ENCODE measurements at regions not wholly inside any gene's neighbourhood (a gene's known extent, or its start where the extent isn't known, plus 50 kb on each side); places are given as distances from the start of the nearest gene placed in this dataset.

DNA sequence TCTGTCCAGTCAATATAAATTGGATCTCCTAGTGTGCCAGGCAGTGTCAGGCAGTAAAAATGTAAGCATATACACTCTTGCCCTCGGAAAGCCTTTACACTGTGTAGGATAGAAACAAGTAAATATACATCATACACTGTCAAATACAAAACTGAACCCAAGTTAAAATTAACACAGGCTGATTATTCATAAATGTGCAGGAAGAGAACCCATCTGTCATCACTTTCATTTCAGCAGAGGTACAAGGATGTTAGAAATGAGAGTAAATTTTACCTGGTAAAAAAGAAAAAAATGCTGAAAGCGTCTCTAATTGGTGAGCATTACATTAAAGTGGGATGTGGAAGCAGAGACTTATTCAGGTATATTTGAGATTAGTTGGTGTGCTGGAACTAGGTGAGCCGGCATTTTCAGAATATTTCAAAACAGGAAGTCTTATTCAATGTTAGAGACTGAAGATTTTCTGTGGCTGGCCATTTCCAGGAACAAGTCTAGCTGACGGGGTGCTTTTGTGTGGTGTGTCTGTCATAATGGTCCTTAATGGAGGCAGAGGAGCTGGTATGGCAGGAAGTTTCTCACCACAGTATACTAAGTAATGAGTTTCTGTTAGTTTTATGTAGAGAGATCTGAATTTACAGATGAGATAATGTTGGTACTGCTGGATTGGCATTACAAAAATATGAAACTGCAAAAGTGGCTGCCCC, 192.6 kb downstream of the CASP12 start:
- in situ Hi-C loops (cut with MboI; ENCODE audit: low sequenced_read_pairs in 4 of 4) (no loop called here), intact Hi-C loops (cut with DNase I; ENCODE audit: low total_unique reads) (no loop called here)
- no peaks in the 10 kb centered on the region for H3K27me3 ChIP-seq
- no peak overlapping the region for H3K4me3 ChIP-seq
- no peaks in the 10 kb centered on the region for H3K9me3 ChIP-seq
- H3K36me3 ChIP-seq: no peaks in the 10 kb centered on the region
- TF ChIP-seq POLR2A (IDR thresholded peaks at IDR 0.05) (no peak), CTCF (IDR thresholded peaks at IDR 0.05 in 4 of 5, conservative IDR thresholded peaks at IDR 0.05 in 1 of 5) (no peak)
- ATAC-seq: peak; percentile 30
- DNase-seq: peak; percentile 15 to 26
- no peaks in the 10 kb centered on the region for H3K4me1 ChIP-seq
- H3K27ac ChIP-seq: no peak overlapping the region

DNA sequence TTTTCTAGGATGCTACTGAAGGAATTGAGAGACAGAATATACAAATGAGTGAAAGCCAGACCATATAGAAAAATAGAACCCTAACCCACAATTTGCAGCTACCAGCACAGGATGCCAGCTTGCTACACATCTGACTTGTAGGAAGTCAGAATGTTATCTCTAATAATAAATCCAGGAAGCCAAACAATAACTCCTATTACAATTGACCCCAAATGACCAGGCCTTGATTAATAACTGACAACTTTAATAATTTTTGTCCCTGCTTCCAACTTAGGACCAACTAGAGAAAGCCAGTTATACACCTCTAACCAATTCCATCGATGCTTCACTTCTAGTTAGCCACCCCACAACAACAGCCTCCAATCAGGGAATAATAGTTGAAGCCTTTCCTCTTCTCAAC, 193.4 kb downstream of the CASP12 start:
- no peak overlapping the region for H3K27ac ChIP-seq
- DNase-seq (no peak), ATAC-seq (no peak)
- no peak overlapping the region for H3K4me3 ChIP-seq
- H3K4me1 ChIP-seq: no peaks in the 10 kb centered on the region
- no peaks in the 10 kb centered on the region for H3K36me3 ChIP-seq
- H3K9me3 ChIP-seq: no peaks in the 10 kb centered on the region
- TF ChIP-seq CTCF (IDR thresholded peaks at IDR 0.05 in 4 of 5, conservative IDR thresholded peaks at IDR 0.05 in 1 of 5) (no peak), POLR2A (IDR thresholded peaks at IDR 0.05) (no peak)
- in situ Hi-C loops (cut with MboI; ENCODE audit: low sequenced_read_pairs in 4 of 4) (no loop called here), intact Hi-C loops (cut with DNase I; ENCODE audit: low total_unique reads) (no loop called here)
- no peaks in the 10 kb centered on the region for H3K27me3 ChIP-seq

- in situ Hi-C loops (cut with MboI; ENCODE audit: low sequenced_read_pairs in 4 of 4) (no loop called here), intact Hi-C loops (cut with DNase I; ENCODE audit: low total_unique reads) (no loop called here)
- Histone ChIP-seq H3K9me3 (no peaks in the 10 kb centered on the region), H3K4me3 (no peak overlapping the region), H3K27me3 (no peaks in the 10 kb centered on the region), H3K4me1 (no peaks in the 10 kb centered on the region), H3K36me3 (no peaks in the 10 kb centered on the region), H3K27ac (no peak overlapping the region)
- ATAC-seq (no peak), DNase-seq (no peak)
- TF ChIP-seq POLR2A (IDR thresholded peaks at IDR 0.05) (no peak), CTCF (IDR thresholded peaks at IDR 0.05 in 4 of 5, conservative IDR thresholded peaks at IDR 0.05 in 1 of 5) (no peak)
These were observed 194.0 kb downstream of the CASP12 start for GRCh38 chr11:104704146-104704830.

GRCh38 chr11:104700609-104701008, 197.7 kb downstream of the CASP12 start:
- Histone ChIP-seq H3K36me3 (no peaks in the 10 kb centered on the region), H3K27ac (no peak overlapping the region), H3K27me3 (no peaks in the 10 kb centered on the region), H3K4me1 (no peaks in the 10 kb centered on the region), H3K4me3 (no peak overlapping the region), H3K9me3 (no peaks in the 10 kb centered on the region)
- ATAC-seq: no peak
- no peak for DNase-seq
- intact Hi-C loops (cut with DNase I; ENCODE audit: low total_unique reads) (no loop called here), in situ Hi-C loops (cut with MboI; ENCODE audit: low sequenced_read_pairs in 4 of 4) (no loop called here)
- TF ChIP-seq POLR2A (IDR thresholded peaks at IDR 0.05): no peak
- TF ChIP-seq CTCF (IDR thresholded peaks at IDR 0.05 in 4 of 5, conservative IDR thresholded peaks at IDR 0.05 in 1 of 5): no peak
